Stimulated activated CD4-positive, alpha-beta T cell treated with anti-CD3 and anti-CD28 coated beads, TNF-alpha, amount 100 ng/mL, for 1 hour (primary cell): ENCODE measurements at regions not wholly inside any gene's neighbourhood (a gene's known extent, or its start where the extent isn't known, plus 50 kb on each side); places are given as distances from the start of the nearest gene placed in this dataset.

Source experiments
- DNase-seq, 3 donors: peaks; one replicate each; pipeline ENCODE4 v3.0.0-alpha.2; 2020; ENCODE audit warnings: low read depth in 3 of 3, low spot score in 1 of 3

GRCh38 chr17:77320044-77320440 is 179.3 kb downstream of the SEC14L1 start:
- DNase-seq, result no peak

- DNase-seq, result no peak
Measured at GRCh38 chr17:77320485-77321256, 179.9 kb downstream of the SEC14L1 start.

- no peak for DNase-seq
Measured at GRCh38 chr17:77321649-77322513, 181.1 kb downstream of the SEC14L1 start.

GRCh38 chr17:77322514-77323412 is 182.0 kb downstream of the SEC14L1 start:
- DNase-seq, result no peak

GRCh38 chr17:77323413-77324171 is 182.8 kb downstream of the SEC14L1 start:
- no peak for DNase-seq

- no peak for DNase-seq
Measured at GRCh38 chr17:77324227-77324626, 183.5 kb downstream of the SEC14L1 start.

GRCh38 chr17:77325577-77326075 is 184.9 kb downstream of the SEC14L1 start:
- no peak for DNase-seq

- no peak for DNase-seq
Measured at GRCh38 chr17:77326076-77326591, 185.4 kb downstream of the SEC14L1 start.

- DNase-seq, result no peak
Measured at GRCh38 chr17:77326636-77327035, 185.9 kb downstream of the SEC14L1 start.

- DNase-seq, result no peak
Measured at GRCh38 chr17:77327181-77327565, 186.4 kb downstream of the SEC14L1 start.

- DNase-seq, result no peak
Measured at GRCh38 chr17:77327566-77328464, 187.0 kb downstream of the SEC14L1 start.

- no peak for DNase-seq
Measured at GRCh38 chr17:77328823-77329740, 188.3 kb downstream of the SEC14L1 start.

GRCh38 chr17:77329741-77330531 is 189.2 kb downstream of the SEC14L1 start:
- no peak for DNase-seq

GRCh38 chr17:77330602-77331081 is 189.9 kb downstream of the SEC14L1 start:
- no peak for DNase-seq

- DNase-seq, result peak; percentile 86 to 97 (median 91)
Measured at GRCh38 chr17:77331301-77331864, 190.6 kb downstream of the SEC14L1 start.

- no peak for DNase-seq
Measured at GRCh38 chr17:77332034-77332971, 191.5 kb downstream of the SEC14L1 start.
